Glutamatergic neuron (in vitro differentiated cells): ENCODE measurements at regions not wholly inside any gene's neighbourhood (a gene's known extent, or its start where the extent isn't known, plus 50 kb on each side); places are given as distances from the start of the nearest gene placed in this dataset.

Experiments used
- DNase-seq: peaks from one replicate; pipeline ENCODE4 v3.0.0; 2022
- H3K27ac Mint-ChIP-seq: one replicate; pipeline ENCODE4 v1.8.0; 2020; ENCODE audit warnings: mild to moderate bottlenecking, mixed read lengths, inconsistent platforms; ENCODE audit not compliant: unreplicated experiment
- H3K27me3 Mint-ChIP-seq: one replicate; pipeline ENCODE4 v1.8.0; 2020; ENCODE audit warnings: mild to moderate bottlenecking, moderate library complexity, mixed read lengths, inconsistent platforms; ENCODE audit not compliant: unreplicated experiment
- H3K36me3 Mint-ChIP-seq: one replicate; pipeline ENCODE4 v1.8.0; 2020; ENCODE audit warnings: mild to moderate bottlenecking, mixed read lengths, inconsistent platforms; ENCODE audit not compliant: unreplicated experiment
- H3K4me1 Mint-ChIP-seq: one replicate; pipeline ENCODE4 v1.8.0; 2020; ENCODE audit warnings: mild to moderate bottlenecking, low read depth, mixed read lengths, inconsistent platforms; ENCODE audit not compliant: unreplicated experiment
- H3K4me3 Mint-ChIP-seq: one replicate; pipeline ENCODE4 v1.8.0; 2020; ENCODE audit warnings: mild to moderate bottlenecking, mixed read lengths, inconsistent platforms; ENCODE audit not compliant: unreplicated experiment
- H3K9me3 Mint-ChIP-seq: one replicate; pipeline ENCODE4 v1.8.0; 2020; ENCODE audit warnings: mild to moderate bottlenecking, moderate library complexity, mixed read lengths, inconsistent platforms; ENCODE audit not compliant: unreplicated experiment
- TF ChIP-seq, protein P1 (sequence below): fragments of 200-600 bp; sonication (generic); IDR thresholded peaks from one replicate; pipeline ENCODE4 v1.5.0; 2021; ENCODE audit not compliant: partially characterized antibody, unreplicated experiment

GRCh38 chr2:145992572-145992971 is 1472.7 kb upstream of the ZEB2 start:
- Mint-ChIP-seq H3K27me3 (no peaks in the 10 kb centered on the region), H3K4me3 (no peak overlapping the region), H3K27ac (no peak overlapping the region), H3K4me1 (peaks cover 3% of the 10 kb centered on the region), H3K36me3 (peaks cover 24% of the 10 kb centered on the region), H3K9me3 (peaks cover 3% of the 10 kb centered on the region)
- DNase-seq, result no peak
- TF ChIP-seq, protein P1, sequence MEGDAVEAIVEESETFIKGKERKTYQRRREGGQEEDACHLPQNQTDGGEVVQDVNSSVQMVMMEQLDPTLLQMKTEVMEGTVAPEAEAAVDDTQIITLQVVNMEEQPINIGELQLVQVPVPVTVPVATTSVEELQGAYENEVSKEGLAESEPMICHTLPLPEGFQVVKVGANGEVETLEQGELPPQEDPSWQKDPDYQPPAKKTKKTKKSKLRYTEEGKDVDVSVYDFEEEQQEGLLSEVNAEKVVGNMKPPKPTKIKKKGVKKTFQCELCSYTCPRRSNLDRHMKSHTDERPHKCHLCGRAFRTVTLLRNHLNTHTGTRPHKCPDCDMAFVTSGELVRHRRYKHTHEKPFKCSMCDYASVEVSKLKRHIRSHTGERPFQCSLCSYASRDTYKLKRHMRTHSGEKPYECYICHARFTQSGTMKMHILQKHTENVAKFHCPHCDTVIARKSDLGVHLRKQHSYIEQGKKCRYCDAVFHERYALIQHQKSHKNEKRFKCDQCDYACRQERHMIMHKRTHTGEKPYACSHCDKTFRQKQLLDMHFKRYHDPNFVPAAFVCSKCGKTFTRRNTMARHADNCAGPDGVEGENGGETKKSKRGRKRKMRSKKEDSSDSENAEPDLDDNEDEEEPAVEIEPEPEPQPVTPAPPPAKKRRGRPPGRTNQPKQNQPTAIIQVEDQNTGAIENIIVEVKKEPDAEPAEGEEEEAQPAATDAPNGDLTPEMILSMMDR, result no peak

- Mint-ChIP-seq H3K36me3 (peaks cover 5% of the 10 kb centered on the region), H3K4me3 (no peak overlapping the region), H3K4me1 (peaks cover 3% of the 10 kb centered on the region), H3K27me3 (no peaks in the 10 kb centered on the region), H3K9me3 (peaks cover 3% of the 10 kb centered on the region), H3K27ac (no peak overlapping the region)
- TF ChIP-seq, protein P1, result no peak
- DNase-seq, result no peak
These were observed 1467.9 kb upstream of the ZEB2 start for GRCh38 chr2:145987793-145988192.

- H3K9me3 Mint-ChIP-seq, result peaks cover 2% of the 10 kb centered on the region
- TF ChIP-seq, protein P1, result no peak
- H3K27ac Mint-ChIP-seq, result no peak overlapping the region
- H3K27me3 Mint-ChIP-seq, result no peaks in the 10 kb centered on the region
- H3K4me1 Mint-ChIP-seq, result peaks cover 3% of the 10 kb centered on the region
- no peaks in the 10 kb centered on the region for H3K36me3 Mint-ChIP-seq
- no peak for DNase-seq
- no peak overlapping the region for H3K4me3 Mint-ChIP-seq
These were observed 1465.6 kb upstream of the ZEB2 start for GRCh38 chr2:145985517-145985916.

DNA sequence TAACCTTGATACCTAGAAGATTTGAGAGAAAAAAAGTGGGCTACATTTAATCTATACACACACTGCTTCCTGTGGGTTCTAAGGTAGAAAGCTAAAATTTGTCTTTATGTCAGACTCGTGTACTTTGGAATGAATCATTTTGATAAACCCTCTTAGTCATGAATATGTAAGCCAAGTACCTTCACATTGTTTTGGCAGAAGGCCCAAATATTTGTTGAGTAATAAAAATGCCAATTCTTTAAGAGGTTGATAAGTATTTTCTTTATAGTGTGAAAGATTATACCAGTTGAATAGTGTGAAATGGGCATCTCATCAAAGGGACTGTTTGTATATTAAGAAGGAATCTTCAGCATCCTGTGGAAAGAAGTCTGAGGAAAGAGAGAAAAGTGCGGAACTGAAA is 1464.7 kb upstream of the ZEB2 start:
- peaks cover 2% of the 10 kb centered on the region for H3K9me3 Mint-ChIP-seq
- H3K36me3 Mint-ChIP-seq, result no peaks in the 10 kb centered on the region
- no peak for DNase-seq
- H3K27me3 Mint-ChIP-seq, result no peaks in the 10 kb centered on the region
- H3K27ac Mint-ChIP-seq, result no peak overlapping the region
- TF ChIP-seq, protein P1, result no peak
- no peaks in the 10 kb centered on the region for H3K4me1 Mint-ChIP-seq
- no peak overlapping the region for H3K4me3 Mint-ChIP-seq

GRCh38 chr2:145980318-145980717 is 1460.4 kb upstream of the ZEB2 start:
- H3K36me3 Mint-ChIP-seq, result no peaks in the 10 kb centered on the region
- H3K9me3 Mint-ChIP-seq, result peaks cover 2% of the 10 kb centered on the region
- no peak overlapping the region for H3K4me3 Mint-ChIP-seq
- no peaks in the 10 kb centered on the region for H3K27me3 Mint-ChIP-seq
- H3K4me1 Mint-ChIP-seq, result no peaks in the 10 kb centered on the region
- no peak for DNase-seq
- TF ChIP-seq, protein P1, result no peak
- H3K27ac Mint-ChIP-seq, result no peak overlapping the region
